Endothelial cell of umbilical vein (primary cell): ENCODE measurements at regions not wholly inside any gene's neighbourhood (a gene's known extent, or its start where the extent isn't known, plus 50 kb on each side); places are given as distances from the start of the nearest gene placed in this dataset.

Source experiments
- BruUV-seq: library from RNA; stranded (reverse); fragments of 400-500 nt; replicated peaks from 2 replicates; lab custom pipeline; 2021; lab: Mats Ljungman, UMichigan
- CTCF ChIA-PET: fragments of 300-600, 350-600 bp; sonication (Branson Sonifier 250); formaldehyde crosslinking; loops from one replicate; lab custom pipeline; 2021; ENCODE audit warnings: antibody characterized with exemption, inconsistent platforms; lab: Charles Lee
- POLR2A ChIA-PET: fragments of 300-600, 350-600 bp; sonication (Branson Sonifier 250); formaldehyde crosslinking; loops from one replicate; lab custom pipeline; 2021; ENCODE audit warnings: antibody characterized with exemption, inconsistent platforms; lab: Charles Lee
- DNase-seq: peaks from one replicate; pipeline ENCODE4 v3.0.0-alpha.2; 2011; ENCODE audit warnings: low read depth, low spot score
- FAIRE-seq: peaks from 2 replicates; lab custom pipeline; 2011; peaks lifted over from hg19 to GRCh38; lab: Jason Lieb, UNC
- H2AFZ ChIP-seq: 2 replicates; pipeline ENCODE4 v1.6.0; 2012; ENCODE audit warnings: low read depth, low read length, control low read depth, inconsistent platforms
- H3K27ac ChIP-seq: 2 replicates; pipeline ENCODE4 v1.5.1; 2011; ENCODE audit warnings: low read depth, mild to moderate bottlenecking, control low read depth, low read length, moderate library complexity; ENCODE audit not compliant: insufficient read depth
- H3K27me3 ChIP-seq, 2 experiments: 2 replicates each; pipeline versions ENCODE4 v1.6.0 to v1.6.1; 2011; ENCODE audit warnings: low read length in 2 of 2, mixed read lengths in 1 of 2; ENCODE audit not compliant: control insufficient read depth in 2 of 2, insufficient read depth in 2 of 2
- H3K36me3 ChIP-seq, 2 experiments: 2 replicates in 1 of 2; 3 replicates in 1 of 2; pipeline ENCODE4 v1.5.1; 2011; ENCODE audit warnings: low read length in 2 of 2, mild to moderate bottlenecking in 1 of 2, moderate library complexity in 1 of 2; ENCODE audit not compliant: control insufficient read depth in 2 of 2, insufficient read depth in 2 of 2; ENCODE audit errors: extremely low read depth in 1 of 2
- H3K4me1 ChIP-seq: 3 replicates; pipeline ENCODE4 v1.5.1; 2011; ENCODE audit warnings: mild to moderate bottlenecking, low read length; ENCODE audit not compliant: control insufficient read depth, insufficient read depth; ENCODE audit errors: extremely low read depth
- H3K4me2 ChIP-seq: 2 replicates; pipeline ENCODE4 v1.6.1; 2011; ENCODE audit warnings: low read length, control low read depth, mixed read lengths; ENCODE audit not compliant: insufficient read depth
- H3K4me3 ChIP-seq, 3 experiments: fragments of 200-600 bp in 1 of 3; sonication (generic), shearing (Covaris generic) in 1 of 3; replicated peaks in 1 of 3; 2 replicates each; pipeline ENCODE4 v1.5.1; 2011 to 2016; ENCODE audit warnings: control low read depth in 3 of 3, low read length in 3 of 3, mild to moderate bottlenecking in 2 of 3, inconsistent platforms in 1 of 3, low read depth in 1 of 3, moderate library complexity in 1 of 3; ENCODE audit not compliant: insufficient read depth in 1 of 3
- H3K79me2 ChIP-seq: 2 replicates; pipeline ENCODE4 v1.6.0; 2012; ENCODE audit warnings: low read length, inconsistent platforms; ENCODE audit not compliant: control insufficient read depth, insufficient read depth
- H3K9ac ChIP-seq: replicated peaks from 2 replicates; pipeline ENCODE3; 2011; ENCODE audit warnings: low read length, control low read depth; ENCODE audit not compliant: insufficient read depth; ENCODE audit errors: extremely low read depth
- H3K9me1 ChIP-seq: replicated peaks from 3 replicates; pipeline ENCODE4 v1.6.0; 2011; ENCODE audit warnings: mild to moderate bottlenecking, low read length; ENCODE audit not compliant: control insufficient read depth, insufficient read depth; ENCODE audit errors: extremely low read depth
- H3K9me3 ChIP-seq: replicated peaks from 2 replicates; pipeline ENCODE4 v1.5.1; 2012; ENCODE audit warnings: low read length, inconsistent platforms; ENCODE audit not compliant: control insufficient read depth, insufficient read depth
- H4K20me1 ChIP-seq: replicated peaks from 2 replicates; pipeline ENCODE3; 2011; ENCODE audit warnings: mild to moderate bottlenecking, low read length; ENCODE audit not compliant: control insufficient read depth, insufficient read depth; ENCODE audit errors: extremely low read depth
- CTCF ChIP-seq, 2 donors: IDR thresholded peaks; 1 replicate in 1 of 2; 2 replicates in 1 of 2; pipeline ENCODE4 v1.5.1; 2011; ENCODE audit warnings: low read length in 2 of 2, mild to moderate bottlenecking in 2 of 2, moderate library complexity in 2 of 2, control low read depth in 1 of 2, inconsistent platforms in 1 of 2, low read depth in 1 of 2; ENCODE audit not compliant: insufficient read depth in 1 of 2; ENCODE audit errors: extremely low read depth in 1 of 2
- EZH2 ChIP-seq: IDR thresholded peaks from 2 replicates; pipeline ENCODE4 v1.6.1; 2012; ENCODE audit warnings: borderline replicate concordance, low read depth, mild to moderate bottlenecking, moderate library complexity, low read length, inconsistent platforms; ENCODE audit not compliant: severe bottlenecking
- FOS ChIP-seq: IDR thresholded peaks from 2 replicates; pipeline ENCODE4 v1.6.1; 2011; ENCODE audit warnings: mild to moderate bottlenecking, low read length, moderate library complexity, borderline replicate concordance; ENCODE audit not compliant: insufficient read depth
- GATA2 ChIP-seq: IDR thresholded peaks from 2 replicates; pipeline ENCODE4 v1.7.0; 2011; ENCODE audit warnings: low read depth, mild to moderate bottlenecking, moderate library complexity, mixed read lengths, low read length; ENCODE audit not compliant: insufficient read length, insufficient read depth
- JUN ChIP-seq: IDR thresholded peaks from 2 replicates; pipeline ENCODE4 v1.6.1; 2011; ENCODE audit warnings: borderline replicate concordance, low read depth; ENCODE audit not compliant: insufficient read length, insufficient read depth
- MAX ChIP-seq: IDR thresholded peaks from 2 replicates; pipeline ENCODE4 v1.6.1; 2011; ENCODE audit not compliant: insufficient read depth, insufficient read length
- MYC ChIP-seq: IDR thresholded peaks from one replicate; pipeline ENCODE4 v1.6.1; 2011; ENCODE audit warnings: mild to moderate bottlenecking, low read depth, low read length
- POLR2A ChIP-seq: IDR thresholded peaks from 2 replicates; pipeline ENCODE4 v1.6.1; 2012; ENCODE audit warnings: low read depth, mild to moderate bottlenecking, control low read depth, low read length
- POLR2AphosphoS5 ChIP-seq: IDR thresholded peaks from 2 replicates; pipeline ENCODE4 v1.6.1; 2012; ENCODE audit warnings: low read depth, mild to moderate bottlenecking, control low read depth, low read length, moderate library complexity; ENCODE audit not compliant: insufficient read depth
- dilution Hi-C: fragments of 300-500 bp; cut with MboI; formaldehyde crosslinking; loops from one replicate; pipeline ENCODE4 v1.15.0; 2019; ENCODE audit warnings: low sequenced_read_pairs; ENCODE audit not compliant: extremely low pct_ligation_motif_present
- intact Hi-C: fragments of 100-400 bp; cut with micrococcal nuclease; formaldehyde crosslinking; loops from one replicate; pipeline ENCODE4 v1.10.0; 2022

GRCh38 chr12:129987841-129988240 lies 84.0 kb upstream of the TMEM132D start:
- Histone ChIP-seq H4K20me1 (no peaks in the 10 kb centered on the region), H3K4me3 (no peak overlapping the region), H3K27ac (no peak overlapping the region), H3K79me2 (no peaks in the 10 kb centered on the region), H3K9ac (no peak overlapping the region), H2AFZ (no peak overlapping the region), H3K4me2 (no peak overlapping the region), H3K36me3 (no peaks in the 10 kb centered on the region), H3K9me3 (peaks cover 2% of the 10 kb centered on the region), H3K4me1 (no peaks in the 10 kb centered on the region), H3K9me1 (no peaks in the 10 kb centered on the region), H3K27me3 (no peaks in the 10 kb centered on the region)
- no peak for FAIRE-seq
- intact Hi-C loops (no loop called here), dilution Hi-C loops (no loop called here)
- TF ChIP-seq JUN (no peak), POLR2AphosphoS5 (no peak), MAX (no peak), POLR2A (no peak), GATA2 (no peak), FOS (no peak), EZH2 (no peak), CTCF (IDR thresholded peaks at IDR 0.05; ENCODE audit: extremely low read depth in 1 of 2, insufficient read depth in 1 of 2, low read depth in 1 of 2, low read length in 2 of 2) (no peak), MYC (no peak)
- no peak for DNase-seq
- BruUV-seq, result no TSS peak
- POLR2A ChIA-PET, result no interaction called here
- CTCF ChIA-PET, result no interaction called here
